LNCaP clone FGC (cell line): ENCODE measurements at regions not wholly inside any gene's neighbourhood (a gene's known extent, or its start where the extent isn't known, plus 50 kb on each side); places are given as distances from the start of the nearest gene placed in this dataset.
"Not testable (repeated sequence)": the region's sequence is repeated elsewhere in the genome, so short reads cannot be mapped to it uniquely, and the experiment has no call there.

Experiments used
- DNase-seq: peaks from one replicate; pipeline ENCODE4 v3.0.0-alpha.2; 2011; ENCODE audit warnings: low read depth
- H3K4me3 ChIP-seq: 2 replicates; pipeline ENCODE4 v1.5.1; 2011; ENCODE audit warnings: mild to moderate bottlenecking, low read depth, low read length, control low read depth
- TF ChIP-seq, protein P1 (sequence below): IDR thresholded peaks from 2 replicates; pipeline ENCODE4 v1.5.1; 2012; ENCODE audit warnings: mild to moderate bottlenecking; ENCODE audit not compliant: control insufficient read depth, insufficient read depth; ENCODE audit errors: extremely low read depth

DNA sequence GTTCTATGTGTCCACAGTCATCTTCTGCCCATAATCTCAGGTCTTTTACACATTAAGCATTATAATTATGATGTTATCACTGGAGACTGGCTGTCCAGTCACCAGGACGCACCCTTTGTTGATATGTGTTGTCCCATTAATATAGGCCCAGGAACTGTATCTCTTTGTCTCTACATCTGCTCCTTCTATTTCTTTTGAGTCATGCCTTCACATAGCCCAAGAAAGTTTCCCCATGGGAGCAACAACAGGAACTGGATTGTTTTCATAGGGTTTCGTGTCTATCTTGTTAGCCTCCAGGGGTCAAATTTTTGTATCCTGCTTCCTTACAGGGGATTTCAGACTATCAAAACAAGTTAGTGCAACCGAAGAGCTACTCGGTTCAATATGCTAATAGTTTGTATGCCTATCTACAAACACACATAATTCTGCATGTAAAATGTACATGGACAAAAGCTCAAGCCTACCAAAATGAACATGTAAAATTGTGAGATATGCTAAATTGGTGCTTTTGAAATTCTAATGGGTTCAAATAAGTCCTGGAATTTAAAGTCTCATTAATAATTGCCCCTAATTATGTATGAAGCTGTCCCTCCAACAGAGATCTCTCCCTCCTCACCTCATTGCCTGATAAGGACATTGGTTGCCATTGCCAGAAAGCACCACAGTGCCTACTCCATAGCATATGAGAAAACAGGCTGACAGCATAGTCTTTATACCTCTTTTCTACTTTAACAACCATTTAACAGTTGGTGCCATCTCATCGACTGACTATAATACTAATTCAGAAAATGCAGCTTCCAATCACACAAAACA, 99.8 kb upstream of the DIO2 start:
- no peak for DNase-seq

DNA sequence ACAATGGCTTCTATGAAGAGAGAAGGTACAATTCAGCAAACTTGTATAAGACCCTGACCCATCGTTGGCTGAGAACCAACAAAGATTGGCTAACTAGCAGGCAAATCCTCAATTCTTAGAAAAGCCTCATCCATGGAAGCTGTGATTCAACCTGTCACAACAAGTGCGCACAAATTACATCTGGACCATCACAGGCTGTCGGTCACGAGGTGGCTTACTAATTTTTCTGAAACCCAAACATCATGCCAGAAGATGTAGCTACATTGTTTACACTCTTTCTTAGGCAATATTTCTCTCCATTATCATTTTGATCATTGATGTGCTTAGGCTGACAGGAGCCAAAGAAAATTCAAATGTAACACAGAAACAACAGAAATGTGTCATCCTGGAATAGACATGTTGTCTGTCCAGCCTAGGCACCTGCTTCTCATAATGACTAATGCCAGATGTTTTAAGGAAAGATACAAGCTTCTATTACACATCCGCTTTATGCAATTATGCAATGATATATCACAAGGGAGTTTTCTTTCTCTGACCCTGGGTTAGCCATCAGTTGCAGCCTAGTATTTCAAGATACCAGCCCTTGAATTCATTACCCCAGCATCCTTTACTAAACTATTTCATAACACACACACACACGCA, 92.9 kb upstream of the DIO2 start:
- TF ChIP-seq, protein P1, sequence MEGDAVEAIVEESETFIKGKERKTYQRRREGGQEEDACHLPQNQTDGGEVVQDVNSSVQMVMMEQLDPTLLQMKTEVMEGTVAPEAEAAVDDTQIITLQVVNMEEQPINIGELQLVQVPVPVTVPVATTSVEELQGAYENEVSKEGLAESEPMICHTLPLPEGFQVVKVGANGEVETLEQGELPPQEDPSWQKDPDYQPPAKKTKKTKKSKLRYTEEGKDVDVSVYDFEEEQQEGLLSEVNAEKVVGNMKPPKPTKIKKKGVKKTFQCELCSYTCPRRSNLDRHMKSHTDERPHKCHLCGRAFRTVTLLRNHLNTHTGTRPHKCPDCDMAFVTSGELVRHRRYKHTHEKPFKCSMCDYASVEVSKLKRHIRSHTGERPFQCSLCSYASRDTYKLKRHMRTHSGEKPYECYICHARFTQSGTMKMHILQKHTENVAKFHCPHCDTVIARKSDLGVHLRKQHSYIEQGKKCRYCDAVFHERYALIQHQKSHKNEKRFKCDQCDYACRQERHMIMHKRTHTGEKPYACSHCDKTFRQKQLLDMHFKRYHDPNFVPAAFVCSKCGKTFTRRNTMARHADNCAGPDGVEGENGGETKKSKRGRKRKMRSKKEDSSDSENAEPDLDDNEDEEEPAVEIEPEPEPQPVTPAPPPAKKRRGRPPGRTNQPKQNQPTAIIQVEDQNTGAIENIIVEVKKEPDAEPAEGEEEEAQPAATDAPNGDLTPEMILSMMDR = no peak
- peak; percentile 21 for DNase-seq
- H3K4me3 ChIP-seq = no peak overlapping the region

More for the DNA sequence above, 99.8 kb upstream of the DIO2 start:
- no peak overlapping the region for H3K4me3 ChIP-seq
- TF ChIP-seq, protein P1 = no peak

DNA sequence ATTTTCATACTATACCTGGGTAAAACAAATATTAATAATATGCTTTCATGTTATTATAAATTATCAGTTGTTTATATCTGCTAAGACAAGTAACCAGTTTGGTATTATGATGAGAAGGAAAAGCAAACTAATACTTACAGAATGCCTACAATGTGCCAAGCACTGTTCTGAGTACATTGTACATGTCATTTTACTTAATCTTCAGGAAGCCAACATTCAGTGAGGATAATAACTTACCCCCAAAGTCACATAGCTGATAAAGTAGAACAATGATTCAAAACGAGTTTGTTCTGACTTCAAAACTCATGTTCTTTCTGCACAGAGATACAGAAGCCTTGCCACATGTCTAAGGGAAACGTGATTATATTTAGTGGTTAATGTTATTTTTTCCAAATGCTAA, 89.0 kb upstream of the DIO2 start:
- no peak for DNase-seq
- TF ChIP-seq, protein P1 = no peak
- no peak overlapping the region for H3K4me3 ChIP-seq

- TF ChIP-seq, protein P1 = no peak
- H3K4me3 ChIP-seq = no peak overlapping the region
These were observed 87.2 kb upstream of the DIO2 start for GRCh38 chr14:80298491-80299017.

GRCh38 chr14:80291101-80291500, 79.8 kb upstream of the DIO2 start:
- no peak overlapping the region for H3K4me3 ChIP-seq
- DNase-seq = no peak
- TF ChIP-seq, protein P1 = no peak

More at GRCh38 chr14:80298491-80299017, 87.2 kb upstream of the DIO2 start:
- DNase-seq = no peak

DNA sequence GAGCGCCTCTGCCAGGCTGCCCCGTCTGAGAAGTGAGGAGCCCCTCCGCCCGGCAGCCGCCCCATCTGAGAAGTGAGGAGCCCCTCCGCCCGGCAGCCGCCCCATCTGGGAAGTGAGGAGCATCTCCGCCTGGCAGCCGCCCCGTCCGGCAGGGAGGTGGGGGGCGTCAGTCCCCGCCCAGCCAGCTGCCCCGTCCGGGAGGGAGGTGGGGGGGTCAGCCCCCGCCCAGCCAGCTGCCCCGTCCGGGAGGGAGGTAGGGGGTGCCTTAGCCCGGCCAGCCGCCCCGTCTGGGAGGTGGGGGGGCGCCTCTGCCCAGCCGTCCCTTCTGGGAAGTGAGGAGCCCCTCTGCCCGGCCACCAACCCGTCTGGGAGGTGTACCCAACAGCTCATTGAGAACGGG, 75.4 kb upstream of the DIO2 start:
- DNase-seq, H3K4me3 ChIP-seq: not testable (repeated sequence)

DNA sequence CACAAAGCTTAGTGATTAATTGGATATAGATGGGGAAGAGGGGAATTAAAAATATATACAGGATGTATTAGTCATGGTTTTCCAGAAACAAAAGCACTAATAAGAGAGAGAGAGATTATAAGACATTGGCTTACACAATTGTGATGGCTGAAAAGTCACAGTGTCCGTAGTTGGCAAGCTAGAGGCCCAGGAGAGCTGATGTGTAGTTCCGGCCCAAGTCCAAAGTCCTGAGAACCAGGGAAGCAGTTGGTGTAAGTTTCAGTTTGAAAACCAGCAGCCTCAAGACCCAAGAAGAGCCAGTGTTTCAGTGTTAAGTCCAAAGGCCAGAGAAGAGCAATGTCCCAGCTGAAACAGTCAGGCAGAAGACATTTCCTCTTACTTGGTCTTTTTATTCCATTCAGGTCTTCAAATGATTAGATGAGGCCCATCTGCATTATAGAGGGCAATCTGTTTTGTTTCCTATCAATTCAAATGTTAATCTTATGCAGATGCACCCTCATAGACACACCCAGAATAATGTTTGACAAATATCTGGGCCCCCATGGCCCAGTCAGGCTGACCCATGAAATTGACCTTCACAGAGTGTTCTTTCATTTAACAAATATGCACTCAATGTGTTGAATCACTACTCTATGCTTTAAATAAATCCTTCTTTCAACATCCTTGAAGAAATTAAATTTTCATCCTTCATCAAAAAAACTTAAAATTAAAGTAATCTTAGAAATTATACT, 67.2 kb upstream of the DIO2 start:
- TF ChIP-seq, protein P1 = no peak
- H3K4me3 ChIP-seq = no peak overlapping the region
- DNase-seq = no peak
